ENCODE measurements at regions not wholly inside any gene's neighbourhood (a gene's known extent, or its start where the extent isn't known, plus 50 kb on each side); places are given as distances from the start of the nearest gene placed in this dataset.
"Not testable (repeated sequence)": the region's sequence is repeated elsewhere in the genome, so short reads cannot be mapped to it uniquely, and the experiment has no call there.

DNA sequence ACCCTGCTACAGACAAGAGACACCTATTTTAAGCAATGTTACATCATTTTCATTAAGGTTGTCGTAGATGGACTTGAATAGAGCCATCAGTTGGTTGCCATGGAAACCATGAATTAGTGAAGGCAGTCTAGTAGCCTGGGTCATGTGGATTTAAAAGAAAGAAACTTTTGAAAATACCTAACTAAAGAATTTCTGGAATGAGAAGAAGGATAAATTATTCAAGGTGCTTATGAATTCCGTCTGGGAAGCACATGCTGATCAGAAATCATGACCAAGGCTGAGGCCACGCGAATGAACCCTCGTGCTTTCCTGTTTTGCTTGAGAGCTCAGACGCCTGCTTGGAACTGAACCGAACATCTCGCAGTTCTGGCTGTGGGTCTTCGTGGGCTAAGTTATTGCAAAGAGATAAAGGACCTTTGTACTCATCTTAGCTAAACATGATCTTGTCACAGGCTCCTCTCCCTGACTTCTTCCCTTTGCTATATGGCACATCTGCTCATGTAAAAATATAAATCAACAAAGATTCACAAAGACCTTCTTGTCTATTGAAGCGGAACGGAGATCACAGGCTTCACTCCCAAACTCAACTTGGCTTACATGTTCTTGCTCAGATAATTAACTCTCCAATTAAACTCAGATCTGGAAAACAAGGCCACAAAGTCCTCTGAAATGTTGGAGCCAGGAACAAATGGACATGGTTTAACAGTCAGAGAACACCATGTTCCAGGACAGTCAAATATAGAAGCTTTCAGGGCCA lies 140.2 kb downstream of the NUFIP1 start:
- no peaks in the 10 kb centered on the region for H3K9me3 ChIP-seq (ENCODE audit: insufficient read depth, low read depth, low read length)
- H3K27me3 ChIP-seq (ENCODE audit: insufficient read depth, low read length): no peaks in the 10 kb centered on the region
- H3K4me3 ChIP-seq (ENCODE audit: insufficient read depth, low read depth, low read length): no peak overlapping the region
- no peak overlapping the region for H3K9ac ChIP-seq (ENCODE audit: low read length)
- no peak overlapping the region for H3K4me3 Mint-ChIP-seq (ENCODE audit: unreplicated experiment)
- H2AFZ ChIP-seq (ENCODE audit: low read depth, low read length): no peak overlapping the region
- no peaks in the 10 kb centered on the region for H3K79me2 ChIP-seq (ENCODE audit: insufficient read depth, low read length)
- H3K4me1 ChIP-seq (ENCODE audit: insufficient read depth, low read length): no peaks in the 10 kb centered on the region
- no peak overlapping the region for H3K27ac ChIP-seq (ENCODE audit: low read depth, low read length)
- H3K36me3 Mint-ChIP-seq (ENCODE audit: low read depth, unreplicated experiment): no peaks in the 10 kb centered on the region
- TF ChIP-seq, protein P1, sequence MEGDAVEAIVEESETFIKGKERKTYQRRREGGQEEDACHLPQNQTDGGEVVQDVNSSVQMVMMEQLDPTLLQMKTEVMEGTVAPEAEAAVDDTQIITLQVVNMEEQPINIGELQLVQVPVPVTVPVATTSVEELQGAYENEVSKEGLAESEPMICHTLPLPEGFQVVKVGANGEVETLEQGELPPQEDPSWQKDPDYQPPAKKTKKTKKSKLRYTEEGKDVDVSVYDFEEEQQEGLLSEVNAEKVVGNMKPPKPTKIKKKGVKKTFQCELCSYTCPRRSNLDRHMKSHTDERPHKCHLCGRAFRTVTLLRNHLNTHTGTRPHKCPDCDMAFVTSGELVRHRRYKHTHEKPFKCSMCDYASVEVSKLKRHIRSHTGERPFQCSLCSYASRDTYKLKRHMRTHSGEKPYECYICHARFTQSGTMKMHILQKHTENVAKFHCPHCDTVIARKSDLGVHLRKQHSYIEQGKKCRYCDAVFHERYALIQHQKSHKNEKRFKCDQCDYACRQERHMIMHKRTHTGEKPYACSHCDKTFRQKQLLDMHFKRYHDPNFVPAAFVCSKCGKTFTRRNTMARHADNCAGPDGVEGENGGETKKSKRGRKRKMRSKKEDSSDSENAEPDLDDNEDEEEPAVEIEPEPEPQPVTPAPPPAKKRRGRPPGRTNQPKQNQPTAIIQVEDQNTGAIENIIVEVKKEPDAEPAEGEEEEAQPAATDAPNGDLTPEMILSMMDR (IDR thresholded peaks at IDR 0.05; ENCODE audit: insufficient read depth, low read depth, low read length): no peak
- no peak for TF ChIP-seq EZH2 (IDR thresholded peaks at IDR 0.05; ENCODE audit: insufficient read depth, low read length)
- no peaks in the 10 kb centered on the region for H3K9me3 Mint-ChIP-seq (ENCODE audit: unreplicated experiment)
- H3K27ac Mint-ChIP-seq (ENCODE audit: unreplicated experiment): no peak overlapping the region
- H3K27me3 Mint-ChIP-seq (ENCODE audit: low read depth, unreplicated experiment): no peaks in the 10 kb centered on the region
- H4K20me1 ChIP-seq (ENCODE audit: insufficient read depth, low read length): no peaks in the 10 kb centered on the region
- FAIRE-seq: no peak
- H3K4me1 Mint-ChIP-seq (ENCODE audit: low read depth, unreplicated experiment): no peaks in the 10 kb centered on the region
- H3K36me3 ChIP-seq (ENCODE audit: insufficient read depth, low read length): no peaks in the 10 kb centered on the region
- peak; percentile 16 for DNase-seq (ENCODE audit: low read depth)
- no peak overlapping the region for H3K4me2 ChIP-seq (ENCODE audit: low read length)

DNA sequence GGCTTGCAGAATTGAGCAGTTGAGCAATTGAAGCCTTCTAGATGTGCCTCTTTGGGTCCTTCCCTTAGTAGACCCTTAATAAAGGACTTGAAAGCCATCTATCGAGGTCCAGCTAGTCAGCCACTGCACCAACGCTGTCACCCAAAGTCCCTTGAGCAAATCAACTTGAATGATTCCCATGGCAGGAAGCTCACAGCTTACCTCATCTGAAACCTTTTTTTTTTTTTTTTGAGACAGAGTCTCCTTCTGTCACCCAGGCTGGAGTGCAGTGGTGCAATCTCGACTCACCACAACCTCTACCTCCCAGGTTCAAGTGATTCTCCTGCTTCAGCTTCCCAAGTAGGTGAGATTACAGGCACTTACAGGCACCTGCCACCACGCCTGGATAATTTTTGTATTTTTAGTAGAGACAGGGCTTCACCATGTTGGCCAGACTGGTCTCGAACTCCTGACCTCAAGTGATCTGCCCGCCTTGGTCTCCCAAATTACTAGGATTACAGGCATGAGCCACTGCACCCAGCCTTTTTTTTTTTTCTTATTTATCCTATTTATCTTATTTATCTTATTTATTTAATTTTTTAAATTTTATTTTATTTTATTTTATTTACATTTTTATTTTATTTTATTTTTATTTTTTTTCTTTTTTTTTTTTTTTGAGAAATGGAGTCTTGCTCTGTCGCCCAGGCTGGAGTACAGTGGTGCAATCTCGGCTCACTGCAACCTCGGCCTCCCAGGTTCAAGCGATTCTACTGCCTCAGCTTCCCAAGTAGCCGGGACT lies 143.8 kb downstream of the NUFIP1 start:
- not testable (repeated sequence) for H3K36me3 Mint-ChIP-seq (ENCODE audit: low read depth, unreplicated experiment); H3K9me3 ChIP-seq (ENCODE audit: insufficient read depth, low read depth, low read length); H3K36me3 ChIP-seq (ENCODE audit: insufficient read depth, low read length); H3K4me1 Mint-ChIP-seq (ENCODE audit: low read depth, unreplicated experiment); H3K27me3 Mint-ChIP-seq (ENCODE audit: low read depth, unreplicated experiment); DNase-seq (ENCODE audit: low read depth); H3K9ac ChIP-seq (ENCODE audit: low read length); H4K20me1 ChIP-seq (ENCODE audit: insufficient read depth, low read length); H3K4me3 ChIP-seq (ENCODE audit: insufficient read depth, low read depth, low read length); H3K27me3 ChIP-seq (ENCODE audit: insufficient read depth, low read length); H3K4me3 Mint-ChIP-seq (ENCODE audit: unreplicated experiment); H3K9me3 Mint-ChIP-seq (ENCODE audit: unreplicated experiment); H3K27ac Mint-ChIP-seq (ENCODE audit: unreplicated experiment); H3K4me2 ChIP-seq (ENCODE audit: low read length); FAIRE-seq; H3K79me2 ChIP-seq (ENCODE audit: insufficient read depth, low read length); H2AFZ ChIP-seq (ENCODE audit: low read depth, low read length); H3K27ac ChIP-seq (ENCODE audit: low read depth, low read length)
- peaks cover 16% of the 10 kb centered on the region for H3K4me1 ChIP-seq (ENCODE audit: insufficient read depth, low read length)

DNA sequence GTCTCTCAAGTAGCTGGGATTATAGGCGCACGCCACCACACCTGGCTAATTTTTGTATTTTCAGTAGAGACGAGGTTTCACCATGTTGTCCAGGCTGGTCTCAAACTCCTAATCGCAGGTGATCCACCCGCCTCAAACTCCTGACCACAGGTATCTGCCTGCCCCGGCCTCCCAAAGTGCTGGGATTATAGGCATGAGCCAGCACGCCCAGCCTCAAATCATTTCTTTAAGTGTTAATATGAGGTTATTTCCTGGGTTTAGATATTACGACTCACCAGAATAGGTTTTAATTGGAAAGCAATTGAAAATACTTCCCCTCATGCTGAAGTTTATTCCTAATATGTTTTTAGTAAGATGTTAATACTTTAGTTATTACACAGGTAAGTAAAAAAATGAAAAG lies 144.5 kb downstream of the NUFIP1 start:
- FAIRE-seq: no peak
- H3K4me3 ChIP-seq (ENCODE audit: insufficient read depth, low read depth, low read length): no peak overlapping the region

More for the DNA sequence above, 144.5 kb downstream of the NUFIP1 start:
- Histone ChIP-seq H3K36me3 (ENCODE audit: insufficient read depth, low read length) (no peaks in the 10 kb centered on the region), H3K27ac (ENCODE audit: low read depth, low read length) (no peak overlapping the region), H3K9ac (ENCODE audit: low read length) (no peak overlapping the region), H3K79me2 (ENCODE audit: insufficient read depth, low read length) (no peaks in the 10 kb centered on the region), H3K4me2 (ENCODE audit: low read length) (no peak overlapping the region), H2AFZ (ENCODE audit: low read depth, low read length) (no peak overlapping the region), H3K9me3 (ENCODE audit: insufficient read depth, low read depth, low read length) (no peaks in the 10 kb centered on the region), H4K20me1 (ENCODE audit: insufficient read depth, low read length) (no peaks in the 10 kb centered on the region), H3K4me1 (ENCODE audit: insufficient read depth, low read length) (peaks cover 16% of the 10 kb centered on the region), H3K27me3 (ENCODE audit: insufficient read depth, low read length) (no peaks in the 10 kb centered on the region)
- H3K9me3 Mint-ChIP-seq (ENCODE audit: unreplicated experiment): no peaks in the 10 kb centered on the region
- TF ChIP-seq EZH2 (IDR thresholded peaks at IDR 0.05; ENCODE audit: insufficient read depth, low read length): no peak
- TF ChIP-seq, protein P1 (IDR thresholded peaks at IDR 0.05; ENCODE audit: insufficient read depth, low read depth, low read length): no peak
- peaks cover 6% of the 10 kb centered on the region for H3K4me1 Mint-ChIP-seq (ENCODE audit: low read depth, unreplicated experiment)
- no peaks in the 10 kb centered on the region for H3K36me3 Mint-ChIP-seq (ENCODE audit: low read depth, unreplicated experiment)
- no peaks in the 10 kb centered on the region for H3K27me3 Mint-ChIP-seq (ENCODE audit: low read depth, unreplicated experiment)
- no peak overlapping the region for H3K4me3 Mint-ChIP-seq (ENCODE audit: unreplicated experiment)
- DNase-seq (ENCODE audit: low read depth): no peak
- no peak overlapping the region for H3K27ac Mint-ChIP-seq (ENCODE audit: unreplicated experiment)
